HG03175 (cell line): ENCODE measurements at regions not wholly inside any gene's neighbourhood (a gene's known extent, or its start where the extent isn't known, plus 50 kb on each side); places are given as distances from the start of the nearest gene placed in this dataset.
"Not testable (repeated sequence)": the region's sequence is repeated elsewhere in the genome, so short reads cannot be mapped to it uniquely, and the experiment has no call there.

Experiments used
- ATAC-seq: cut with Tn5 transposase; IDR thresholded peaks from one replicate; pipeline ENCODE4 v1.9.1; 2021; ENCODE audit warnings: mild to moderate bottlenecking, moderate library complexity; ENCODE audit not compliant: unreplicated experiment

- ATAC-seq: no peak
Measured at GRCh38 chr6:4274382-4275082, 139.2 kb upstream of the ECI2 start.

- no peak for ATAC-seq
Measured at GRCh38 chr6:4272996-4273395, 137.6 kb upstream of the ECI2 start.

GRCh38 chr6:4271761-4272470, 136.5 kb upstream of the ECI2 start:
- no peak for ATAC-seq

GRCh38 chr6:4270776-4271175, 135.4 kb upstream of the ECI2 start:
- no peak for ATAC-seq

- ATAC-seq: no peak
Measured at GRCh38 chr6:4270001-4270400, 134.6 kb upstream of the ECI2 start.

- no peak for ATAC-seq
Measured at GRCh38 chr6:4268171-4268570, 132.8 kb upstream of the ECI2 start.

GRCh38 chr6:4265740-4266139, 130.4 kb upstream of the ECI2 start:
- no peak for ATAC-seq

- no peak for ATAC-seq
Measured at GRCh38 chr6:4264601-4265000, 129.2 kb upstream of the ECI2 start.

GRCh38 chr6:4264081-4264480, 128.7 kb upstream of the ECI2 start:
- no peak for ATAC-seq

GRCh38 chr6:4262526-4262925, 127.2 kb upstream of the ECI2 start:
- no peak for ATAC-seq

GRCh38 chr6:4259391-4259790, 124.0 kb upstream of the ECI2 start:
- no peak for ATAC-seq

- no peak for ATAC-seq
Measured at GRCh38 chr6:4258733-4259132, 123.4 kb upstream of the ECI2 start.

- ATAC-seq: no peak
Measured at GRCh38 chr6:4256969-4257368, 121.6 kb upstream of the ECI2 start.

GRCh38 chr6:4253604-4254231, 118.3 kb upstream of the ECI2 start:
- ATAC-seq: no peak

- ATAC-seq: not testable (repeated sequence)
Measured at GRCh38 chr6:4252445-4252844, 117.1 kb upstream of the ECI2 start.

GRCh38 chr6:4250645-4251044, 115.3 kb upstream of the ECI2 start:
- ATAC-seq: no peak

- ATAC-seq: not testable (repeated sequence)
Measured at GRCh38 chr6:4243832-4244231, 108.5 kb upstream of the ECI2 start.

GRCh38 chr6:4243237-4243636, 107.9 kb upstream of the ECI2 start:
- no peak for ATAC-seq

GRCh38 chr6:4242601-4243000, 107.2 kb upstream of the ECI2 start:
- no peak for ATAC-seq

- ATAC-seq: no peak
Measured at GRCh38 chr6:4240148-4240547, 104.8 kb upstream of the ECI2 start.

- ATAC-seq: no peak
Measured at GRCh38 chr6:4225161-4225872, 89.9 kb upstream of the ECI2 start.
